Sciatic nerve (tissue), 2 donors: ENCODE measurements at regions not wholly inside any gene's neighbourhood (a gene's known extent, or its start where the extent isn't known, plus 50 kb on each side); places are given as distances from the start of the nearest gene placed in this dataset.
A peak's percentile ranks its signal among the peaks of the same experiment; 100 is the strongest.

Experiments
- ATAC-seq: fragments of 200-7000 bp; cut with Tn5 transposase; one replicate; pipeline ENCODE4 v1.9.1; 2020; ENCODE audit warnings: mild to moderate bottlenecking, moderate library complexity
- DNase-seq: peaks from one replicate; pipeline ENCODE4 v3.0.0-alpha.2; 2020; ENCODE audit warnings: low spot score
- intact Hi-C: fragments of 100-400 bp; cut with DNase I; formaldehyde crosslinking; loops from one replicate; pipeline ENCODE4 v1.14.2; 2022
- donor health status: DM: no; HTN: no; CAD: no.
- donor health status: DM: no; HTN: no; CAD: no.

DNA sequence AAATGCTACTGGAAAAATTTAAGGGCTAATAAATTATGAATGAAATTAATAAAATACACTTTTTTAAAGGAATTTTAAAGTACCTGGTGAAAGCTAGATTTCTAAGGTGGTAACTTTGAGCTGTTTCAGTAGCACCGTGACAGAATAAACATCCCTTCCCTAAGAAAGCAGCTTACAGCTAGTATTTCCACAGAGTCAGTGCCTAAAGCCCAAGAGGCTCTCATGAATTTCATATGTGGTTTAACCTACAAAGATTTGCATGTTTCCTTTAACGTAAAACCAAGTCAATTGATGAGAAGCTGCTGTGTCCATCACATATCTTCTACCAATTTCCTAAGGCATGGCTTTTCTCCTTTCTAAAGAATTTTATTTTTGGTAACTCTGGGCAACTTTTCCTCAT is 56.8 kb downstream of the IFNG start:
- no peak for ATAC-seq
- intact Hi-C loops, result no loop called here
- no peak for DNase-seq

DNA sequence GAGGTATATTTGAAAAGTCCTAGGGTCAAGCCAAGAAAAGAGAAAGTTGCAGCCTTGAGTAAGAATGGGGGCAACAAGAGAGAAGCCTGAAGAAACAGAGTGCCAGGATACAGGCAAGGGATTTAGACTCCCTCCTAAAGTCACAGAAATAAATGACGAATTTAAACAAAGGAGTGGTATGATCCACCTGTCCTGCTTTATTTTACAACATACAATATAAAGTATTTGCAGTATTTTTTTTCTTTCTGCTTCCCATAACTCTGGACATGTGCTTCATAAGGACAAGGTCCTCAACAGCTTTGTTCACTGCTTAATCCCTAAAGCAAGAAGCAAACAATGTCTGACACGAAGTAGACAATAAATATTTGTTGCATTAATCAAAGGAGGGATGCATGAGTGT is 57.4 kb downstream of the IFNG start:
- intact Hi-C loops, result no loop called here
- ATAC-seq (no peak), DNase-seq (no peak)

DNA sequence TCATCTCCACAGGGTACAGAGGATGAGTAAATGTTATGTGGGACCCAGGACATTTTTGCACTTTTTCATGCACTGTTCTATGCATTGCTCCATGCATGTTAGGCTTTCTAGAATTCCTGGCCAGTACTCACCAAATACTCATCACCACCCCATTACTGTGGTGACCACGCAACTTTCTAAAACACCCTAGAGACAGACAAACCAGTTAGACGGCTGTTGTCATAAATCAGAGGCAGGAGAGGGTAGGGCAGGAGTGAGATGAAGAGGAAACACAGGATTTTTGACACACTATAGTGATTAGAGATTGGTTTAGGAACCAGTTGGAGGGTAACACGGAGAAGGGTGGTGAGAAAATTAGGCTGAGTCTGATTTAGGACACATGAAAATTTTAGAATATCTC is 59.3 kb downstream of the IFNG start:
- ATAC-seq (no peak), DNase-seq (no peak)
- intact Hi-C loops, result no loop called here

DNA sequence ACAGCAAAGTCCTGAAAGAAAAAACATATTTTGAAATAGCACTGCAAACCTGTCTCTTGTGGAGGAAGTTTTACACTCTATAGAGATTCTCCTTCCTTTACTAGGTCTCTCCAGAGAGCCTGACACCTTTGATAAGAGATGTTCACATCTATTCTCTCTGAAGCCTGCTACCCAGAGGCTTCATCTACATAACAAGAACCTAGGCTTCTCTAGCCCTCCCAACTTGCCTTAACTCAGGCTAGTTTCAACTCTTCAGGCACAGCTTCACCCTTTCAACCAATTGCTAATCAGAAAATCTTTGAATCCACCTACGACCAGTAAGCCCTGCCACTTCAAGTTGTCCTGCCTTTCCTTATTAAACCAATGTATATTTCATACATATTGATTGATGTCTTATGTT is 60.6 kb downstream of the IFNG start:
- ATAC-seq, result no peak
- DNase-seq, result no peak
- intact Hi-C loops, result no loop called here

DNA sequence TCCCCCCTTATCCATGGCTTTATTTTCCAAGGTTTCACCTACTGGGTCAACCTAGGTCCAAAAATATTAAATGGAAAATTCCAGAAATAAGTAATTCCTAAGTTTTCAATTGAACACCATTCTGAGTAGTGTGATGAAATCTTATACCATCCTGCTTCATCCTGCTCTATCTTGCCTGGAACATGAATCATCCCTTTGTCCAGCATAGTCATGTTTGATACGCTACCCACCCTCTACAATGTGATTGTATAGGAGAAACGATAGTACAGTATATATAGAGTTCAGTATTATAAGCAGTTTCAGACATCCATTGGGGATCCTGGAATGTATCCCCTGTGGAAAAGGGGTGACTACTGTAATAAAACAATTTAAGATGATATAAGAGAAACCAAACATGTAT is 62.2 kb downstream of the IFNG start:
- DNase-seq (no peak), ATAC-seq (no peak)
- intact Hi-C loops, result no loop called here

DNA sequence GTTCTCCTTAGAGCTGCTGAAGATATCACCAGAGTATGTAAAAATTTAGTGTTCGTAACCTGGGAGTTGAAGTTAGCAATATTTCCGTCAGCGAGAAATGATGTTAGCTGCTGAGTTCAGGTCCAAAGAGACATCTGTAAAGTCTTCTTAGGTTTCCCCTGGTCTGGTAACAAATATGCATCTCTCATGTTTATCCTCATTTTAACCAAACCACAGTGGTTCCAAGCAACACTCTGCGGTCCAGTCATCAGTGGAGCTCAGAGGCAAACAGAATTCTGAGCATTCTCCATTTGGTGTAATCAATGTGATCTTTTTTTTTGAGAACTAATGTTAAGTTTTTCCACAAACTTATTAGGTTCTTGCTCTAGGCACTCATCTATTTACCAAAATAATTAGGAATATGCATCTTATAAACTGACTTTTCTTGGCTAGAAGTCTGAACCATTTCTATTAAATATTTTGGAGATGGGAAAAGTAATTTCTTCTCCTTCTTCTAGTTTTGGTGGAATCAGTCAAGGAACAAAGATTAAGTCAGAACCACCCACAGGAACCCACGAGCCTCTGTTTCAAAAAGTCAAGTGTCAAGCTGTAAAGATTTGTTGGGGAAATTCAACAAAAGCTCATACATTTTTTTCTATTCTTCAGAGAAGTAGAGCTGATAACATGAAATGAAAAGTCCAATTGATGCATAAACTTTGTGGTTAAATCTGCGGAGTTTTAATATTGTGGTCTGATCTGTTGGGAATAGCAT is 64.7 kb downstream of the IFNG start:
- ATAC-seq, result no peak
- DNase-seq, result no peak
- intact Hi-C loops, result no loop called here

DNA sequence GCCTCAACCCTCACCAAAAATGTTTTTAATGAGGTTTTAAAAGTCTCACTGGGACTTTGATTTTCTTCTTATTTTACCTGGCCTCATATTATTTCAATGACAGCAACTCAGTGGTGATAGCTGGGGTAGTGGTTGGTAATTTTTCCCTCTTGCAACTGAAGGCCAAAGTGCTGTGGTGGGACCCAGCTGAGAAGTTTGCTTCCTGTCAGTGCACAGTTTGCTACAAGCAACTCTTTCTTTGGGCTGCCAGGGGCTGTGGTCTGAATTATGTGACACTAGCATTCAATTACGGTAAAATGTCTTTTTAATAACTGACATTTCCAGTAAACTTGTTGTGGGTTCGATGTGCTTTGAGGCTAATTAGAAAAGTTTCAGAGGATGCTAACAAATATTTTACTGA is 65.3 kb downstream of the IFNG start:
- DNase-seq, result no peak
- no peak for ATAC-seq
- intact Hi-C loops, result no loop called here

DNA sequence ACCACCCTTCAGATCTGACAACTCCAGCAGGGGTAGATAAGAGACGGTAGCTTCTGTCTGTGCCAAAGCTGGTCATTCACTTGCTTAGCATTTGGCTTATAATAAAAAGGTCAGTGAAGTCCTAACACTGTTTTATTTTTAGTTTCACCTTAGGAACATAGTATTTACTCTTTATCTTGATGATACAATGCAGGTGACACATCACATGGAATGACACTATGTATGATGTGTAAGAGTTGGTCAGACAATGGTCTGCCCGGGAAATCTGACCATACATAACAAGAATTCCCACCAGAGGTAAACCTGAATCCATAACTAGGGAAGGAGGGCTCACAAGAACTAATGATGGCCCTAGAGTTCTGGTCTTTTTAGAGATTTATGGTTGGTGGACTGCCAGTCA is 66.6 kb downstream of the IFNG start:
- DNase-seq (no peak), ATAC-seq (no peak)
- intact Hi-C loops, result no loop called here

DNA sequence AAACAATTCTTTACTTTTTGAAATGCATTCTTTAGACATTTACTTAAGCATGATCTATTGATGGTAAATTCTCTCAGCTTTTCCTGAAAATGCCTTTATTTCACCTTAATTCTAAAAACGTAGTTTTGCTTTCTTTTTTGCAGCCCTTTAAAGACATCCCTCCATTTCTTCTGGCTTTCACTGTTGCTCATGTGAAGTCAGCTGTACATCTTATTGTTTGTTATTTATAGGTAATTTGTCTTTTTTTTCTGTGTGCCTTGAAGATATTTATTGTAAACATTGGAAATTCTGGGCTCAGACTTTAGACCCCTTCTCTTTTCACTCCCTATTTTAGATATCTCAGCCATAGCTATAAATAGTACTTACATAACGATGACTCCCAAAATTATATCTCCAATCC is 70.4 kb downstream of the IFNG start:
- intact Hi-C loops, result no loop called here
- DNase-seq (no peak), ATAC-seq (no peak)

DNA sequence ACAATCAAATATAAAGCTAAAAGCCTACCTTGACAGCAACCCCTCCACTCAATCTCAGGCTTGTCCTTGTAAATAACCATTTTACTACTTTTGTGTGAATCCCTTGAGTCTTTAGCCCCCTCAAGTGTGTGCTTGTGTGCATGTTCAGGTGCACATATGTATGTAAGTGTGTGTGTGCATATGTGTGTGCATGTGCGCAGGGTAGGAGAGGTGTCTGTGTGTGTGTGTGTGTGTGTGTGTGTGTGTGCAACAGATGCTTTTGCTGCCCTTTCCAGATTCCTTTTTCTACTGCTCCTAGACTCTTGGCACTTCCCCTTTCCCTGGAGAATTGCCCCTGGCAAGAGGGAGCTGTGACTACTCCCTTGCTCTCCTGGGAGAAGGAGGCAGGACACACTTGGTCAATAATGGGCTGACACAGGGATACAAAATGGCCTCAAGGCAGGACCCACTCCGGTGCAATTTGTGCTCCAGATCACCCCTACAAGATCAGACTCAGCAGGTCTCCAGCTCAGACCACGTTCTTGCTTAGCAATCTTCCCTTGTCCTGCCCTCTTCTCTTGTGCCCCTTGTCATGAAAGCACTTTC is 73.4 kb downstream of the IFNG start:
- no peak for DNase-seq
- peak; percentile 17 for ATAC-seq
- intact Hi-C loops, result no loop called here

DNA sequence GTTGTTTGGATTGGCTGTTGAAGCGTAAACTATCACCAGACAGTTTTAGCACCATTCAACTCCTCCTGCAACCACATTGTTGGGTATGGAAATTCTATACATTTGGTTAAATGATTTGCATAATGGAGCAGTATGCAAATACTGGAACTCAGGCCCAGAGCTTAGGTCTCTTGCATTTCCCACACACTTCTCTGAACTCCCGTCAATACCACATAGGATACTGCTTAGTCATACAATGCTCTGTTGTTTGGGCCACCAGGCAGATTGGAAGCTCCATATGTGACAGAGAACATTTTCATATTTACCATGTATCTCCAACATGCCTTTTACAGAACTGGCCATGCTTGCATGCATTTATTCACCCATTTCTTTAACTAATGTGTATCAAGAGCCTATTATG is 78.0 kb downstream of the IFNG start:
- no peak for DNase-seq
- no peak for ATAC-seq
- intact Hi-C loops, result no loop called here

DNA sequence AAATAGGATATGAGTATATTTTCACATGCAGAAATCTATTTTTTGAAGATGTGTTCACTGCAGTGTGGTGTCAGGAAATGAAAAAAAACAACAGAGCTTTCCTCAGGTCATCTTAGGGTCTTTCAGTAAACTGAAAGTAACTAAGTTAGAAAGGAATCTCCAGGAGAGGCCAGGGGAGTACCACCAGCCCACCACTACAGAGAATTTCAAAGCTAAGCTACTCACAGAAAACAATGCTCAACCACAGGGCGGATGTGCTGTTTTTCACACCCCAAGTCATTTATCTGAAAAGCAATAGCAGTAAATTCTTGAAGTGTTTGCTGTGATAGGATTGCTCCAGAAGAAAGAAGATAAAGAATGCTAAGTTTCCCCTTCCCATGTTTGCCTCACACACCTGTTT is 79.0 kb downstream of the IFNG start:
- ATAC-seq, result no peak
- intact Hi-C loops, result no loop called here
- no peak for DNase-seq

DNA sequence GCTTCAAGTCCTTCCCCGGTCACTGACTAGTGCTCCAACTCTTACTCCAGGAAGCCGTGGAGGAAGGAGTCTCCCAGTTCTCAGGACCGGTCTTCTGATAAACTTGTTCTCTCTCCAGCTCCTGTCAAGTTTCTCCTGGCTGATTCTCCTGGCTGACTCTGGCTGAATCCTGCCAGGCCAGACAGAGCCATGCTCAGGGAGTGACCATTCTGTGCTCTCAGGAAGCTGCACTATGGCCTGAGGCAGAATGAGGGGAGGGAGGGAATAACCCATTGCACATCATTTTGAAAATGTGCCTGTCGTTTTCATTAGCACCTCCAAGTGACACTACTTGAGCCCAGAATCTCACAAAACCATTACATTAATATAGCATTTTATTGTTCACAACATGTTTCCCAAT is 80.8 kb downstream of the IFNG start:
- intact Hi-C loops, result no loop called here
- no peak for DNase-seq
- ATAC-seq, result no peak

DNA sequence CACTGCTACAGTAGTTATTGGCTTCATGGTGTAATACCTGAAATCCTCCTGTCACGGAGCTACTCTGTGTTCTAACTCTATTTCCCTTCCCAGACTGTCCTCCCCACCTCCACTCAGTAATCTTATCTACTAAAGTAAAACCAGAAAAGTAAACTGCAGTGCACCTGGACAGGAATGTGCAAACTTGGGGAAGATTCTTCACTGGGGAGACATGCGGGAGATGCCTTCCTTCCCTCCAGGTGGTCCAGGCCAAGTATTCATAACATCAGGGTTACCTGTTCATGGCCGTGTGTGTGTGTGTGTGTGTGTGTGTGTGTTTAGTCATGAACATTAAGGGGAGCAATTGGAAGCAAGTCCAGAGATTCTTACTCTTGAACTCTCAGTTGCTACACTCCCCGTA is 84.1 kb downstream of the IFNG start:
- DNase-seq, result no peak
- intact Hi-C loops, result no loop called here
- no peak for ATAC-seq

DNA sequence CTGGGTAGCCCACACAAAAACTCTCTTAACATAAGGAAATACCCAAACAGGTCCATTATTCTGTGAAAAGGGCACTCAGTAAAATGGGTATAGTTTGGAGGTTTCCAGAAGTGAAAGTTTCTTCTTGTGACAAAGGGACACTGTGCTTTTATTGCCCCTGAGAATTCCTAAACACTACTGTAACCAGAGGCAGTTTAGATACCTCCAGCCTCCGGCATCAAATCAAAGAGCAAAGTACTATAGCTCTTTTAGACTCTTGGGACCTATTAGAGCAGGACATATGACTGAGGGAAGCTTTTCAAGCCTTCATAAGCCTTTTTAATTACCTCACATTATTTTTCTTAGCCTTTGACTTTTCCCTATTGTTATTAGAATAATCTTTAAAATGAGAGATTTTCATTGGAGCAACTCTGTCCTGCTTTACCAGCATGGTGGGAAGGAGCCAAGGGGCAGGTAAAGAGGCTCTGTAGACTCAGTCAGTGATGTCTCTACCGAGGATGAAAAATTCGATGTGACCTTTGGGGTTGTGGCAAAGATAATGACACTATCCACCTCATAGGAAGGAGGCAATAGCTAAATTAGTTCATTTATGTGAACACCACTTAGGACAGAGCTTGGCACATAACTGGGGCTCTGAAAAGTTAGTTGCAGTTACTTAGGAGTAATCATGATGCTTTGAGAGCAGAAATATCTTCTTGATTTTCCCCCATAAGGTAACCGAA is 85.1 kb downstream of the IFNG start:
- no peak for DNase-seq
- intact Hi-C loops, result no loop called here

DNA sequence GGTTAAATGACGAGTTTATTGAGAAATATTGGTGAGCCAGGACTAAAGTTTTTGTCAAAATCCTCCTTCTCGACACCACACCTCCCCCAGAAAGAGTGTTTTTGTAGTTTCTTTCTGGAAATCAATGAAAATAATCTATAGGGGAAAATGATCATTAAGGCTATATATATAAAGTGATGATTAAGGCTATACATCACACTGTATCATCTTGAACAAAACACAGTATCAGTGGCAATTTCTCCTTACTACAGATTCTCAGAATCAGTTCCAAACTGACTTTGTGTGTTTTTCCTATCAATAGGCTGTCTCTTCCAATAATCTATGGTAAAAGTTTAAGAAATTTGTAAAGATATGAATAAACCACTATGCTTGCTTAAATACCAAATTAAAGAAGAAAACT is 81.7 kb downstream of the IFNG-AS1 start:
- no peak for ATAC-seq
- intact Hi-C loops, result no loop called here

More for the DNA sequence above, 85.1 kb downstream of the IFNG start:
- ATAC-seq, result no peak

More for the DNA sequence above, 81.7 kb downstream of the IFNG-AS1 start:
- DNase-seq, result no peak
